ENCODE measurements at regions not wholly inside any gene's neighbourhood (a gene's known extent, or its start where the extent isn't known, plus 50 kb on each side); places are given as distances from the start of the nearest gene placed in this dataset.

GRCh38 chr20:40943591-40943990 is 85.0 kb upstream of the TOP1 start:
- TF ChIP-seq CTCF (IDR thresholded peaks at IDR 0.05; ENCODE audit: unreplicated experiment): no peak
- BruUV-seq (replicated peaks): no TSS peak
- Mint-ChIP-seq H3K27me3 (ENCODE audit: unreplicated experiment) (peaks cover 45% of the 10 kb centered on the region), H3K36me3 (ENCODE audit: insufficient read depth, unreplicated experiment) (no peaks in the 10 kb centered on the region), H3K4me3 (ENCODE audit: low read depth, unreplicated experiment) (no peak overlapping the region), H3K27ac (ENCODE audit: unreplicated experiment) (no peak overlapping the region), H3K4me1 (ENCODE audit: low read depth, unreplicated experiment) (no peaks in the 10 kb centered on the region), H3K9me3 (ENCODE audit: low read depth, unreplicated experiment) (no peaks in the 10 kb centered on the region)
- CTCF ChIA-PET: interaction anchor here (0.7 kb wide), 1 partner anchor 1224 kb away, joined by 3 read pairs; no protein-coding TSS in a partner anchor
- no peak for DNase-seq
- intact Hi-C loops (cut with micrococcal nuclease; ENCODE audit: unreplicated experiment): no loop called here

- Mint-ChIP-seq H3K4me1 (ENCODE audit: low read depth, unreplicated experiment) (no peaks in the 10 kb centered on the region), H3K36me3 (ENCODE audit: insufficient read depth, unreplicated experiment) (no peaks in the 10 kb centered on the region), H3K9me3 (ENCODE audit: low read depth, unreplicated experiment) (no peaks in the 10 kb centered on the region), H3K27me3 (ENCODE audit: unreplicated experiment) (peaks cover 59% of the 10 kb centered on the region), H3K4me3 (ENCODE audit: low read depth, unreplicated experiment) (no peak overlapping the region), H3K27ac (ENCODE audit: unreplicated experiment) (no peak overlapping the region)
- CTCF ChIA-PET: interaction anchor here (0.9 to 1.7 kb wide), 2 partner anchors 205 to 1859 kb away, joined by 3 to 19 read pairs; no protein-coding TSS in a partner anchor
- DNase-seq: no peak
- intact Hi-C loops (cut with micrococcal nuclease; ENCODE audit: unreplicated experiment): loop anchor here (5.0 kb wide), 2 partner anchors 148 to 203 kb away; no protein-coding TSS in a partner anchor
- no TSS peak for BruUV-seq (replicated peaks)
- TF ChIP-seq CTCF (IDR thresholded peaks at IDR 0.05; ENCODE audit: unreplicated experiment): no peak
Measured at GRCh38 chr20:40945189-40945588, 83.4 kb upstream of the TOP1 start.

GRCh38 chr20:40945754-40946450 is 82.7 kb upstream of the TOP1 start:
- Mint-ChIP-seq H3K4me1 (ENCODE audit: low read depth, unreplicated experiment) (no peaks in the 10 kb centered on the region), H3K27me3 (ENCODE audit: unreplicated experiment) (peaks cover 66% of the 10 kb centered on the region), H3K36me3 (ENCODE audit: insufficient read depth, unreplicated experiment) (no peaks in the 10 kb centered on the region), H3K27ac (ENCODE audit: unreplicated experiment) (no peak overlapping the region), H3K9me3 (ENCODE audit: low read depth, unreplicated experiment) (no peaks in the 10 kb centered on the region), H3K4me3 (ENCODE audit: low read depth, unreplicated experiment) (no peak overlapping the region)
- no TSS peak for BruUV-seq (replicated peaks)
- CTCF ChIA-PET: interaction anchor here (0.6 to 1.7 kb wide), 5 partner anchors 17 to 1861 kb away, joined by 3 to 19 read pairs (median 4); no protein-coding TSS in a partner anchor
- intact Hi-C loops (cut with micrococcal nuclease; ENCODE audit: unreplicated experiment): loop anchor here (5.0 kb wide), 2 partner anchors 149 to 204 kb away; no protein-coding TSS in a partner anchor
- peak; percentile 62 for DNase-seq
- no peak for TF ChIP-seq CTCF (IDR thresholded peaks at IDR 0.05; ENCODE audit: unreplicated experiment)

GRCh38 chr20:40946451-40946850 is 82.2 kb upstream of the TOP1 start:
- peaks cover 72% of the 10 kb centered on the region for H3K27me3 Mint-ChIP-seq (ENCODE audit: unreplicated experiment)
- no TSS peak for BruUV-seq (replicated peaks)
- no peak overlapping the region for H3K4me3 Mint-ChIP-seq (ENCODE audit: low read depth, unreplicated experiment)
- CTCF ChIA-PET: interaction anchor here (0.6 to 1.7 kb wide), 4 partner anchors 16 to 1860 kb away, joined by 3 to 19 read pairs (median 6); no protein-coding TSS in a partner anchor
- no peak for TF ChIP-seq CTCF (IDR thresholded peaks at IDR 0.05; ENCODE audit: unreplicated experiment)
- H3K9me3 Mint-ChIP-seq (ENCODE audit: low read depth, unreplicated experiment): no peaks in the 10 kb centered on the region
- DNase-seq: no peak
- H3K27ac Mint-ChIP-seq (ENCODE audit: unreplicated experiment): no peak overlapping the region
- H3K4me1 Mint-ChIP-seq (ENCODE audit: low read depth, unreplicated experiment): no peaks in the 10 kb centered on the region
- intact Hi-C loops (cut with micrococcal nuclease; ENCODE audit: unreplicated experiment): loop anchor here (5.0 kb wide), 2 partner anchors 149 to 204 kb away; no protein-coding TSS in a partner anchor
- H3K36me3 Mint-ChIP-seq (ENCODE audit: insufficient read depth, unreplicated experiment): no peaks in the 10 kb centered on the region

Measured in Calu3 (cell line).